ENCODE measurements at regions not wholly inside any gene's neighbourhood (a gene's known extent, or its start where the extent isn't known, plus 50 kb on each side); places are given as distances from the start of the nearest gene placed in this dataset.
"Not testable (repeated sequence)": the region's sequence is repeated elsewhere in the genome, so short reads cannot be mapped to it uniquely, and the experiment has no call there.

- no peak for DNase-seq (ENCODE audit: low read depth in 2 of 2, low spot score in 1 of 2)
Observed at GRCh38 chr4:164542431-164542830, 211.5 kb upstream of the SMIM31 start.

DNA sequence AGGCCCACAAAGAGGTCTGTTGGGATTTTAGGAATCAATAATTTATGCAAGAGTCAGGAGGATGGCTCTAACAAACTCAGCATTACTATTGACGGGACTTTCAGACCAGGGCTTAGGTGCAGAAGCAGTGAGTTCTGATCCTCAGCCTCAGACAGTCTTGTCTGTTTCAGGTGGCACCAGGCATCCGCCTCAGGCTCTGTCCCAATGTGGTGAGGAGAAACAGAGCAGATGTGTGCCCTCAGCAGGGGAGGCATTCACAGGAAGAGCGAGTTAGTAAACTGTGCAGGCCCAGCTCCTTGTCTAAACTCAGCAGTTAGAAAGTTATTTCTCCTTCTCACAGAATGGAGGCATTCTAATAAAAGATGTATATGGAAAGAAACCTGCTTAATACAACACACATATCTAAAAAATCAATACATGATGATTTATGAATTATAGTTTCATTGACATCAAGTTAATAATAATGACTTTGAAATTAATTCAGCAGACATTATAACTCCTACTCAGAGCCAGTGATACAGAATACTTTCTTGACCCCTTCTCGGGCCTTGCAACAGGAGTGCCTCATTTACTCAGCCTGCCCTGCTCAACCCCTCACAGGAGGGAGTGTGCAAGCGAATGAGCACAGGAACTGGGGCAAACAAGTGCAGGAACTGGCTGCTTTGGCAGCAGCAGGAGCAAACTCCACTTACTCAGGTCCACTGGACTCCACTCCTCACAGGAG, 202.8 kb upstream of the SMIM31 start:
- no peak for DNase-seq (ENCODE audit: low read depth in 2 of 2, low spot score in 1 of 2)

DNA sequence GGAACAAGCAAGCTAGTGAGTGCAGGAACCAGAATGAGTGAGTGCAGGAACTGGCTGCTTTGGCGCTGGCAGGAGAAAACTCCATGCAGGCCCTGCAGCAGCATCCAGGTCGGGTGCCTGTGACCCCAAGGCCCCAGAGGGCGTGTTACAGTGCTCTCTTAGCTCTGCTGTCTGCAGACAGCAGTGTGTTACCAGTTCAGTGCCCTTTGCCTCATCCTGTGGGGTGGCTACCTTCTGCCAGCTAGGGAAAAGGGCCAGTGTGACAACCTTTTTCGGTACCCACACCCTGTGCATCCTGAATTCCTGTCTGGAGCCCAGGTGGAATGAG, 202.3 kb upstream of the SMIM31 start:
- DNase-seq (ENCODE audit: low read depth in 2 of 2, low spot score in 1 of 2), result no peak

DNA sequence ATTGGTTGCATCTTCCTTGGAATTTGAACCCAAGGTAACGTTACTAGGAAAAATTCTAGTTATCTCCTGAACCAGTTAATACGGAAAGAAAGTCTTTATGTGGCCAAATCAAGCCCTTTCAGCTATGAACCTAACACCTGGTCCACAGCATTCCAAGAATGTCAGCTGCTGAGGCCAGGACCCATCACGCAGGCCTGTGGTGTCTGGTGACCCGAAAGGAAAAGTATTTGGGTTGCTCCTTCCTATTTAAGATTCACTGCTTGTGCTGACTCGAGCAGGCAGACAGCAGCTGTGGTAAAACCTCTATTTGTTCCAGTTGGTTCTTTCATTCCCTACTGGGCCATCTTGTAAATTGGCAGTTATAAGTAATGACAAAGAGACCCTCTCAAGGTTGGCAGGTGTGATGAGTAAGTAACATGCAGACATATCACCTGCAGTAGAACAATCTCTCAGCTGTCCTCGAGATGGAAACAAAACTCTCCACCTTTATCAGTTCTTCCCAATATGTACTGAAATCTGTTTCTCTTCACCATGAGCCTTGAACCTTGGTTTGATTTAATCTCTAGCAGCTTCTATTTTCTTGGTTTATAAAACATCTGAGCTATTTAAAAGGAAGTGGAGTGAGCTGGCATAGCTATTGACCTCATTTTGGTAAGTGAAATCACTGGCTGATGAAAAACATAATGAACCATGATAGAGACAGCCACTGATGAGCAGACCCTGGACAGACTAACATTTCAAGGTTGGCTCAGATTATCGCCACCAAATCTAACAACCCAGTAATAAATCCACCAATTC, 182.1 kb upstream of the SMIM31 start:
- DNase-seq (ENCODE audit: low read depth in 2 of 2, low spot score in 1 of 2), result no peak

GRCh38 chr4:164572877-164573279, 181.1 kb upstream of the SMIM31 start:
- DNase-seq (ENCODE audit: low read depth in 2 of 2, low spot score in 1 of 2), result no peak

DNA sequence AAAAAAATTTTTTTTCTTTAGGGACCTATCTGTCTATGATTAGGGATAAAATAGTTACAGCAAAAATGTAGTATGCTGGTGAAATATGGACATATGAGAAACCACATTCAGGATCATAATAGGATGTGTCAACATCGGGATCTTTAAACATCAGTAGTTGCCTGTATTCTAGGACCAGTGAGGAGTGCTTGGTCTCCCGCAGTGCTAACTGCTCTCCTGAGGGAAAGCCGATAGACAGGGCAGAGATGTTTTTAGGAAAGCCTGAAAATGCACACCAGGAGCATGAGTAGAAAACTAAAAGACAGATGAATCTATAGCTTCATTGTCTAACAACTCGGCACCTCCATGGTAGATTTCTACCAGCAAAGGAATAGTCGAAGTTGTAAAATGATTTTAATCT, 178.1 kb upstream of the SMIM31 start:
- no peak for DNase-seq (ENCODE audit: low read depth in 2 of 2, low spot score in 1 of 2)

DNA sequence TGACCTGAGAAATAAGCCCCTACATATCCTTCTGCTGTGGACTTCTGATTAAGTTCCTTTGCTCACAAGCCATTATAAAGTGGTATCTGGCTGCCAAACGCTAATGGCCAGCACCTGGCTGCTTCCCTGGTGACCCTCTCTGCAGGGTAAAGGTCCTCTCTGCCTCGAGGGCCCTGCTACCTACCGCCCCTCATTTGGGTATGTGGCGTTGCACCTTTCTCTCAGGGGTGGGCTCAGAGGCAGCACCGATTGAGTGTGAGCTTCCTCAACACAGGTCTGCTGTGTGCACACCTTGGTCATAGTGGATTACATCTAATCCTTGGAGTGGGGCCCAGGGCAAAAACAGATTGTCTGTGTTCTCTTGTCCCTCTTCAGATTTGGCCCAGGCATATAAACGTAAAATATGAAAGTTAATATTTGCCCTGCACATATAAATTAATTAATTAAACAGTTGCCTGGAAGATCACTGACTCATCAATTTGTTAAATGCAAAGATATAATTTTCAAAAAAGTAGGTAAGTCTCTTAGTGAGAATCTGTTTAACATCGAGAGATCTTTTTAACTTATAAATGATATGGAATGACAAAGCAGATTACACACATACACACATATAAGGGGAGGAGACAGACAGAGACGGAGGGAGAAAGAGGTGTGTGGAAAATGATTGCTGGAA, 174.5 kb upstream of the SMIM31 start:
- DNase-seq (ENCODE audit: low read depth in 2 of 2, low spot score in 1 of 2), result no peak

- no peak for DNase-seq (ENCODE audit: low read depth in 2 of 2, low spot score in 1 of 2)
Observed at GRCh38 chr4:164591666-164592065, 162.3 kb upstream of the SMIM31 start.

- no peak for DNase-seq (ENCODE audit: low read depth in 2 of 2, low spot score in 1 of 2)
Observed at GRCh38 chr4:164595751-164596150, 158.2 kb upstream of the SMIM31 start.

GRCh38 chr4:164596318-164596878, 157.5 kb upstream of the SMIM31 start:
- DNase-seq (ENCODE audit: low read depth in 2 of 2, low spot score in 1 of 2), result no peak

GRCh38 chr4:164596927-164597326, 157.0 kb upstream of the SMIM31 start:
- DNase-seq (ENCODE audit: low read depth in 2 of 2, low spot score in 1 of 2), result no peak

GRCh38 chr4:164601653-164602052, 152.3 kb upstream of the SMIM31 start:
- no peak for DNase-seq (ENCODE audit: low read depth in 2 of 2, low spot score in 1 of 2)

DNA sequence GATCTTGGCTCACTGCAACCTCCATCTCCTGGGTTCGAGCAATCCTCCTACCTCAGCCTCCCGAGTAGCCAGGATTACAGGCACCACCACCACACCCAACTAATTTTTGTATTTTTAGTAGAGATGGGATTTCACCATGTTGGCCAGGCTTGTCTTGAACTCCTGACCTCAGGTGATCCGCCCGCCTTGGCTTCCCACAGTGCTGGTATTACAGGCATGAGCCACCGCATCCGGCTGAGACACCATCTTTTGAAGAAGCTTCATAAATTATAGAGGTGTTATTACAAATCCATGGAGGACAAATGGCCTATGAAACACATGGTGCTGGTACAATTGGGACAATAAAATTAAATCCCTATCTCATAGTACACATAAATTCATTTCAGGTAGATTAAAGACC, 148.1 kb upstream of the SMIM31 start:
- not testable (repeated sequence) for DNase-seq (ENCODE audit: low read depth in 2 of 2, low spot score in 1 of 2)

DNA sequence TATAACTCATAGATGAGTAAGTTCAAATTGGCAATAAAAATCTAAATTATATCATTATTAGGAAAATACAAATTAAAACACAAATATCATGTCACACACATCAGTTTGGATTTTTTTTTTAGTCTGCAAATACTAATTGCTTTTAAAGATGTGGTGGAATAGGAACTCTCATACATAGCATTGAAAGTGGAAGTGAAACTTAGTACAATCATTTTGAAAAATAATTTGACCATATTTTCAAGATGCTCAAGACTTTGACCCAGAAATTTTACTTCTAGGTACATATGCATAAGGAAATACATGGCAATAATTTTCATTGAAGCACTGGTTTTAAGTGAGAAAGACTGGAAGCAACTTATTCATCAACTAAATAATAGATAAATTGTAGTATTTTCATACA, 147.5 kb upstream of the SMIM31 start:
- DNase-seq (ENCODE audit: low read depth in 2 of 2, low spot score in 1 of 2), result no peak

DNA sequence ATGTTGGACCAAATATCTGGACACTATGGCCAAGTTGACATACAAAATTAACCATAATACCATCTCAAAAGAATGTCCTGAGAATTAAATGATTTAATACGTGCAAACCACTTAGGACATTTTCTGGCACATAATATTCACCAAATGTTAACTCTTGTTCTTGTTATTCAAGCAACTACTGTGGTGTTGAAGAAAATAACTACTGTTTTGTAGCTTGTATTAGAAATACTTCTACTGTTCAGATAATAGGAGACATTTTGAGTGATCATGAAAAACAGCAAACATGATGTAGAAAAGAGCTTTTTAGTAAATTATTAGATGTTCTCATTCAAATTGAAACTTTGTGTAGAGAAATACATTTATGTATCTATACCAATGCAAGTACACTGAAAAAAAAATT, 140.7 kb upstream of the SMIM31 start:
- DNase-seq (ENCODE audit: low read depth in 2 of 2, low spot score in 1 of 2), result no peak

DNA sequence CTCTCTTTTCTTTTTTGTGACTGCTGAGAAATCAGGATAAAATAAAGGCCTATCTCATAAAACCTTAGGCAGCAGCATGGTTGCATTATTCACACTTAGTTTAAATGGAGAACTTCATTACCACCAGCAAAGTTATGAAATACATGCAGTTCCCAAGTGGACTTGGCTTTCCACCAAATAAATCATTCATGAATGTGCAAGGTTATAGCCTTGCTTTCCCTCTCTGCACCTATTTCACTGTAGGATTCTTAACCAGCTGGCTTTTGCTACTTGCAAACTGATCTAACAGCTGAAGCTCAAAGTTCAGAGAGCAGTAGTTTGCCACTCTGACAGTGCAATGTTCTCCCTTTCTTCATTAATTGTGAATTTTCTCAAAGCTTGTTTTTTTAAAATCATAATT, 140.1 kb upstream of the SMIM31 start:
- no peak for DNase-seq (ENCODE audit: low read depth in 2 of 2, low spot score in 1 of 2)

DNA sequence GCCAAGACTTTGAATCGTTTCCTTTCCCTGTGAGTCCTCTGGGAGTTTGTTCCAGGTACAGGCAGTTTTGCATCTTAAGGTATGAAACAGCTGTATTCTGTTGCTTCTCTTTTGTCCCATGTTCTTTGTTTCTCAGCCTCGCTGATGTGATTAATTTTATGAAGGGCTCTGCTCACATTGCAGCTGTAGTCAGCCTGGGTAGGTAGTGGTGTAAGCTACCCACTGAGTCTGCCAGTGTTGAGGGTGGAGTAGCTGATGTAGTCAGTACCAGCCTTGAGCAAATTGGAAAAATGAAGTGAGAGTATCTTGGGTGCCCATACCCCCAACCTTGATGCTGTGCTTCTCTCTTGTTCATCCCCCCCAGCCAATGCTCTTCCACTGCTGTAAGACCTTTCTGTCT, 139.6 kb upstream of the SMIM31 start:
- no peak for DNase-seq (ENCODE audit: low read depth in 2 of 2, low spot score in 1 of 2)

DNA sequence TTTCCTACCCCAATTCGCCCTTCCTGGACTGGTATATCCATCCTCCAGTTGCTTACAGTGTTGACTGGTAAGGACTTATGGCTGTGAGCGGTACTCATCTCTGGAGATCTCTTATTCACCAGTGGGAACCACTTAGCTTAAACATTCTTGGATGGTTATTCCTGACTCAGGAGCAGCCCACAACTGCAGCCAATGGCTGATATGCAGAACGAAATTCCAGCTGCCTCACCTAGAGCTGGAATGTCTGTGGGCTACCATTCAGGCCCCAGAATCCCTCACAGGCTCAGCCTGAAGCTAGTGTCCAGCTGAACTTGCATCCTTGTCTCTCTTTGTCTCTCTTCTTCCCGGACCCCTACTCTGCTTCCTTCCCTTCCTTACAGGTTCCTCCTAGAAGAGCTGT, 138.9 kb upstream of the SMIM31 start:
- no peak for DNase-seq (ENCODE audit: low read depth in 2 of 2, low spot score in 1 of 2)

- DNase-seq (ENCODE audit: low read depth in 2 of 2, low spot score in 1 of 2), result no peak
Observed at GRCh38 chr4:164615964-164616363, 138.0 kb upstream of the SMIM31 start.

GRCh38 chr4:164616961-164617360, 137.0 kb upstream of the SMIM31 start:
- no peak for DNase-seq (ENCODE audit: low read depth in 2 of 2, low spot score in 1 of 2)

DNA sequence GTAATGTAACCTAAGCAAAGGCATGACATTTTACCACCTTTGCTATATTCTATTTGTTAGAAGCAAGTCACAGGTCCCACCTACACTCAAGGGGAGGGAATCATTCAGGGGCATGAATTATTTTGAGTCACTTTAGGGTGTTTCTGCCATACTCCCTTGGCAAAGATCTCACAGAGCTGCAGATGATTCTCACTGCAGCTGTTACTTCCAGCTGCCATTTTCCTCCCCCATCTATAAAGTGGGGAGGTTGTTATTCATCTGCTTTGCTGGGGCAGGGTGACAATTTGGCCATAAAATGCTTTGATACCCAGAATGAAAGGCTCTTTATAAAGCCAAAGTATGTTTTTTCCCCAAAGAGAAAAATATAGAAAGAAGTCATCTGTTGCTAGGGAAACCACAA, 136.5 kb upstream of the SMIM31 start:
- DNase-seq (ENCODE audit: low read depth in 2 of 2, low spot score in 1 of 2), result no peak

- no peak for DNase-seq (ENCODE audit: low read depth in 2 of 2, low spot score in 1 of 2)
Observed at GRCh38 chr4:164617911-164618310, 136.0 kb upstream of the SMIM31 start.
